GM21717 (cell line): ENCODE measurements at regions not wholly inside any gene's neighbourhood (a gene's known extent, or its start where the extent isn't known, plus 50 kb on each side); places are given as distances from the start of the nearest gene placed in this dataset.

Experiments
- ATAC-seq: cut with Tn5 transposase; IDR thresholded peaks from one replicate; pipeline ENCODE4 v1.9.1; 2021; ENCODE audit warnings: mild to moderate bottlenecking, moderate library complexity; ENCODE audit not compliant: unreplicated experiment

GRCh38 chr12:125193376-125194152, 128.3 kb downstream of the AACS start:
- ATAC-seq, result no peak

- ATAC-seq, result no peak
These were observed 129.0 kb downstream of the AACS start for GRCh38 chr12:125194163-125194773.

GRCh38 chr12:125194987-125195386, 129.8 kb downstream of the AACS start:
- no peak for ATAC-seq

- no peak for ATAC-seq
These were observed 132.1 kb downstream of the AACS start for GRCh38 chr12:125197326-125197725.

GRCh38 chr12:125198652-125199051, 133.4 kb downstream of the AACS start:
- no peak for ATAC-seq

GRCh38 chr12:125201090-125201489, 135.9 kb downstream of the AACS start:
- ATAC-seq, result no peak

GRCh38 chr12:125201940-125202339, 136.7 kb downstream of the AACS start:
- ATAC-seq, result no peak

GRCh38 chr12:125202421-125202820, 137.2 kb downstream of the AACS start:
- no peak for ATAC-seq

GRCh38 chr12:125203145-125203765, 138.0 kb downstream of the AACS start:
- no peak for ATAC-seq

- ATAC-seq, result no peak
These were observed 140.2 kb downstream of the AACS start for GRCh38 chr12:125205386-125205785.

GRCh38 chr12:125206711-125207110, 141.5 kb downstream of the AACS start:
- ATAC-seq, result no peak

- no peak for ATAC-seq
These were observed 143.1 kb downstream of the AACS start for GRCh38 chr12:125208334-125208733.

- no peak for ATAC-seq
These were observed 143.7 kb downstream of the AACS start for GRCh38 chr12:125208942-125209341.

GRCh38 chr12:125210104-125210755, 145.0 kb downstream of the AACS start:
- no peak for ATAC-seq

- no peak for ATAC-seq
These were observed 146.2 kb downstream of the AACS start for GRCh38 chr12:125211464-125211863.

GRCh38 chr12:125214289-125214688, 149.1 kb downstream of the AACS start:
- no peak for ATAC-seq

- ATAC-seq, result no peak
These were observed 151.5 kb downstream of the AACS start for GRCh38 chr12:125216756-125217155.

- ATAC-seq, result no peak
These were observed 152.1 kb downstream of the AACS start for GRCh38 chr12:125217308-125217707.

GRCh38 chr12:125218952-125219351, 153.7 kb downstream of the AACS start:
- ATAC-seq, result no peak

GRCh38 chr12:125220404-125221273, 155.4 kb downstream of the AACS start:
- ATAC-seq, result no peak

GRCh38 chr12:125221602-125222001, 156.4 kb downstream of the AACS start:
- ATAC-seq, result no peak
